ENCODE measurements at regions not wholly inside any gene's neighbourhood (a gene's known extent, or its start where the extent isn't known, plus 50 kb on each side); places are given as distances from the start of the nearest gene placed in this dataset.

GRCh38 chr2:120683081-120683480, 52.6 kb upstream of the GLI2 start:
- no CpG with 5 or more reads among the region's 6 CpGs for WGBS, 2 donors (ENCODE audit: extremely low coverage in 2 of 2, insufficient read length in 2 of 2, insufficient replicate concordance in 1 of 2)
- no peak overlapping the region for H3K14ac ChIP-seq (ENCODE audit: low read length)
- H4K91ac ChIP-seq (ENCODE audit: low read depth, low read length, poor library complexity) = no peak overlapping the region
- H2AK5ac ChIP-seq (ENCODE audit: low read depth, low read length) = no peak overlapping the region
- H3K4me1 ChIP-seq (ENCODE audit: control insufficient read depth in 2 of 2, insufficient read depth in 1 of 2, low read depth in 1 of 2, low read length in 2 of 2) = no peaks in the 10 kb centered on the region
- H4K8ac ChIP-seq (ENCODE audit: low read depth, low read length) = no peak overlapping the region
- no peaks in the 10 kb centered on the region for H3K9me3 ChIP-seq (replicated peaks in 1 of 2; ENCODE audit: control insufficient read depth in 2 of 2, insufficient read depth in 1 of 2, low read depth in 1 of 2, low read length in 2 of 2)
- H2BK12ac ChIP-seq (ENCODE audit: low read length) = no peak overlapping the region
- H3K18ac ChIP-seq (ENCODE audit: low read length) = no peak overlapping the region
- no peak overlapping the region for H3K4ac ChIP-seq (ENCODE audit: low read length)
- H3K27me3 ChIP-seq (ENCODE audit: control insufficient read depth in 3 of 3, insufficient read depth in 3 of 3, low read depth in 1 of 3, low read length in 3 of 3) = peaks cover 0 to 32% (median 5%) of the 10 kb centered on the region in 3 experiments
- no peak overlapping the region for H2BK15ac ChIP-seq (ENCODE audit: low read length)
- no peak overlapping the region for H3K9ac ChIP-seq (ENCODE audit: low read depth, low read length, poor library complexity)
- H3K23ac ChIP-seq (ENCODE audit: low read depth, low read length, poor library complexity) = no peak overlapping the region
- H3K27ac ChIP-seq (replicated peaks; ENCODE audit: low read length) = no peak overlapping the region
- H2BK120ac ChIP-seq (ENCODE audit: low read depth, low read length) = no peak overlapping the region
- H2AFZ ChIP-seq (ENCODE audit: low read length) = no peak overlapping the region
- no peaks in the 10 kb centered on the region for H3K36me3 ChIP-seq (replicated peaks in 1 of 2; ENCODE audit: control insufficient read depth in 2 of 2, insufficient read depth in 2 of 2, low read length in 2 of 2)
- H2BK5ac ChIP-seq (ENCODE audit: low read length) = no peak overlapping the region
- DNase-seq (ENCODE audit: low spot score) = no peak
- no peak overlapping the region for H3K4me2 ChIP-seq (ENCODE audit: insufficient read depth, low read length, poor library complexity, severe bottlenecking)
- no peak overlapping the region for H3K4me3 ChIP-seq (ENCODE audit: low read length in 2 of 2)
- H3K79me1 ChIP-seq (ENCODE audit: low read depth, low read length) = no peaks in the 10 kb centered on the region

GRCh38 chr2:120683701-120684100, 52.0 kb upstream of the GLI2 start:
- no peak overlapping the region for H3K4me2 ChIP-seq (ENCODE audit: insufficient read depth, low read length, poor library complexity, severe bottlenecking)
- no peak overlapping the region for H3K23ac ChIP-seq (ENCODE audit: low read depth, low read length, poor library complexity)
- no peaks in the 10 kb centered on the region for H3K9me3 ChIP-seq (replicated peaks in 1 of 2; ENCODE audit: control insufficient read depth in 2 of 2, insufficient read depth in 1 of 2, low read depth in 1 of 2, low read length in 2 of 2)
- no peaks in the 10 kb centered on the region for H3K36me3 ChIP-seq (replicated peaks in 1 of 2; ENCODE audit: control insufficient read depth in 2 of 2, insufficient read depth in 2 of 2, low read length in 2 of 2)
- no peak overlapping the region for H4K8ac ChIP-seq (ENCODE audit: low read depth, low read length)
- no peak for DNase-seq (ENCODE audit: low spot score)
- peak overlapping the region; percentile 15 for H3K18ac ChIP-seq (ENCODE audit: low read length)
- H3K27ac ChIP-seq (replicated peaks; ENCODE audit: low read length) = no peak overlapping the region
- H3K79me1 ChIP-seq (ENCODE audit: low read depth, low read length) = no peaks in the 10 kb centered on the region
- no peak overlapping the region for H2BK120ac ChIP-seq (ENCODE audit: low read depth, low read length)
- H3K4me3 ChIP-seq (ENCODE audit: low read length in 2 of 2) = no peak overlapping the region
- H3K4me1 ChIP-seq (ENCODE audit: control insufficient read depth in 2 of 2, insufficient read depth in 1 of 2, low read depth in 1 of 2, low read length in 2 of 2) = no peaks in the 10 kb centered on the region
- H4K91ac ChIP-seq (ENCODE audit: low read depth, low read length, poor library complexity) = no peak overlapping the region
- no peak overlapping the region for H2AK5ac ChIP-seq (ENCODE audit: low read depth, low read length)
- no peak overlapping the region for H2AFZ ChIP-seq (ENCODE audit: low read length)
- no peak overlapping the region for H3K4ac ChIP-seq (ENCODE audit: low read length)
- H2BK15ac ChIP-seq (ENCODE audit: low read length) = no peak overlapping the region
- no peak overlapping the region for H2BK12ac ChIP-seq (ENCODE audit: low read length)
- H3K9ac ChIP-seq (ENCODE audit: low read depth, low read length, poor library complexity) = no peak overlapping the region
- H3K14ac ChIP-seq (ENCODE audit: low read length) = no peak overlapping the region
- H3K27me3 ChIP-seq (ENCODE audit: control insufficient read depth in 3 of 3, insufficient read depth in 3 of 3, low read depth in 1 of 3, low read length in 3 of 3) = peaks cover 0 to 28% (median 5%) of the 10 kb centered on the region in 3 experiments
- H2BK5ac ChIP-seq (ENCODE audit: low read length) = no peak overlapping the region
- no CpG with 5 or more reads among the region's 4 CpGs for WGBS, 2 donors (ENCODE audit: extremely low coverage in 2 of 2, insufficient read length in 2 of 2, insufficient replicate concordance in 1 of 2)

- H3K9ac ChIP-seq (ENCODE audit: low read depth, low read length, poor library complexity) = no peak overlapping the region
- H3K4me1 ChIP-seq (ENCODE audit: control insufficient read depth in 2 of 2, insufficient read depth in 1 of 2, low read depth in 1 of 2, low read length in 2 of 2) = no peaks in the 10 kb centered on the region
- no peak for DNase-seq (ENCODE audit: low spot score)
- no peaks in the 10 kb centered on the region for H3K79me1 ChIP-seq (ENCODE audit: low read depth, low read length)
- H4K8ac ChIP-seq (ENCODE audit: low read depth, low read length) = no peak overlapping the region
- no peak overlapping the region for H3K4ac ChIP-seq (ENCODE audit: low read length)
- no peak overlapping the region for H2BK15ac ChIP-seq (ENCODE audit: low read length)
- H3K4me3 ChIP-seq (ENCODE audit: low read length in 2 of 2) = no peak overlapping the region
- H2BK12ac ChIP-seq (ENCODE audit: low read length) = no peak overlapping the region
- H3K14ac ChIP-seq (ENCODE audit: low read length) = no peak overlapping the region
- no peaks in the 10 kb centered on the region for H3K36me3 ChIP-seq (replicated peaks in 1 of 2; ENCODE audit: control insufficient read depth in 2 of 2, insufficient read depth in 2 of 2, low read length in 2 of 2)
- H3K18ac ChIP-seq (ENCODE audit: low read length) = no peak overlapping the region
- no peak overlapping the region for H4K91ac ChIP-seq (ENCODE audit: low read depth, low read length, poor library complexity)
- H2BK120ac ChIP-seq (ENCODE audit: low read depth, low read length) = no peak overlapping the region
- H2AFZ ChIP-seq (ENCODE audit: low read length) = no peak overlapping the region
- H3K27ac ChIP-seq (replicated peaks; ENCODE audit: low read length) = no peak overlapping the region
- H3K27me3 ChIP-seq (ENCODE audit: control insufficient read depth in 3 of 3, insufficient read depth in 3 of 3, low read depth in 1 of 3, low read length in 3 of 3) = peaks cover 0 to 20% (median 3%) of the 10 kb centered on the region in 3 experiments
- WGBS, 2 donors (ENCODE audit: extremely low coverage in 2 of 2, insufficient read length in 2 of 2, insufficient replicate concordance in 1 of 2) = no CpG with 5 or more reads among the region's 9 CpGs
- no peak overlapping the region for H3K4me2 ChIP-seq (ENCODE audit: insufficient read depth, low read length, poor library complexity, severe bottlenecking)
- H2AK5ac ChIP-seq (ENCODE audit: low read depth, low read length) = no peak overlapping the region
- H3K23ac ChIP-seq (ENCODE audit: low read depth, low read length, poor library complexity) = peak overlapping the region; percentile 29
- no peak overlapping the region for H2BK5ac ChIP-seq (ENCODE audit: low read length)
- H3K9me3 ChIP-seq (replicated peaks in 1 of 2; ENCODE audit: control insufficient read depth in 2 of 2, insufficient read depth in 1 of 2, low read depth in 1 of 2, low read length in 2 of 2) = no peaks in the 10 kb centered on the region
Observed at GRCh38 chr2:120684289-120685065, 51.2 kb upstream of the GLI2 start.

- Histone ChIP-seq H3K79me1 (ENCODE audit: low read depth, low read length) (no peaks in the 10 kb centered on the region), H4K91ac (ENCODE audit: low read depth, low read length, poor library complexity) (no peak overlapping the region), H3K23ac (ENCODE audit: low read depth, low read length, poor library complexity) (peak overlapping the region; percentile 29), H2BK120ac (ENCODE audit: low read depth, low read length) (no peak overlapping the region), H2BK5ac (ENCODE audit: low read length) (no peak overlapping the region), H3K4me1 (ENCODE audit: control insufficient read depth in 2 of 2, insufficient read depth in 1 of 2, low read depth in 1 of 2, low read length in 2 of 2) (no peaks in the 10 kb centered on the region), H3K4ac (ENCODE audit: low read length) (no peak overlapping the region), H3K18ac (ENCODE audit: low read length) (no peak overlapping the region), H3K9ac (ENCODE audit: low read depth, low read length, poor library complexity) (no peak overlapping the region), H3K9me3 (replicated peaks in 1 of 2; ENCODE audit: control insufficient read depth in 2 of 2, insufficient read depth in 1 of 2, low read depth in 1 of 2, low read length in 2 of 2) (no peaks in the 10 kb centered on the region), H3K27ac (replicated peaks; ENCODE audit: low read length) (no peak overlapping the region), H3K4me2 (ENCODE audit: insufficient read depth, low read length, poor library complexity, severe bottlenecking) (no peak overlapping the region), H2AFZ (ENCODE audit: low read length) (no peak overlapping the region), H2BK12ac (ENCODE audit: low read length) (no peak overlapping the region), H3K27me3 (ENCODE audit: control insufficient read depth in 3 of 3, insufficient read depth in 3 of 3, low read depth in 1 of 3, low read length in 3 of 3) (peaks cover 0 to 14% (median 0%) of the 10 kb centered on the region in 3 experiments), H2AK5ac (ENCODE audit: low read depth, low read length) (no peak overlapping the region), H4K8ac (ENCODE audit: low read depth, low read length) (no peak overlapping the region), H3K14ac (ENCODE audit: low read length) (no peak overlapping the region), H3K36me3 (replicated peaks in 1 of 2; ENCODE audit: control insufficient read depth in 2 of 2, insufficient read depth in 2 of 2, low read length in 2 of 2) (no peaks in the 10 kb centered on the region), H3K4me3 (ENCODE audit: low read length in 2 of 2) (no peak overlapping the region), H2BK15ac (ENCODE audit: low read length) (no peak overlapping the region)
- no CpG with 5 or more reads among the region's 5 CpGs for WGBS, 2 donors (ENCODE audit: extremely low coverage in 2 of 2, insufficient read length in 2 of 2, insufficient replicate concordance in 1 of 2)
- no peak for DNase-seq (ENCODE audit: low spot score)
Observed at GRCh38 chr2:120685066-120685973, 50.3 kb upstream of the GLI2 start.

Measured in neuronal stem cell (in vitro differentiated cells).